GM21381 (cell line): ENCODE measurements at regions not wholly inside any gene's neighbourhood (a gene's known extent, or its start where the extent isn't known, plus 50 kb on each side); places are given as distances from the start of the nearest gene placed in this dataset.

Experiments
- ATAC-seq: cut with Tn5 transposase; IDR thresholded peaks from one replicate; pipeline ENCODE4 v1.9.1; 2021; ENCODE audit warnings: mild to moderate bottlenecking, moderate library complexity; ENCODE audit not compliant: unreplicated experiment

DNA sequence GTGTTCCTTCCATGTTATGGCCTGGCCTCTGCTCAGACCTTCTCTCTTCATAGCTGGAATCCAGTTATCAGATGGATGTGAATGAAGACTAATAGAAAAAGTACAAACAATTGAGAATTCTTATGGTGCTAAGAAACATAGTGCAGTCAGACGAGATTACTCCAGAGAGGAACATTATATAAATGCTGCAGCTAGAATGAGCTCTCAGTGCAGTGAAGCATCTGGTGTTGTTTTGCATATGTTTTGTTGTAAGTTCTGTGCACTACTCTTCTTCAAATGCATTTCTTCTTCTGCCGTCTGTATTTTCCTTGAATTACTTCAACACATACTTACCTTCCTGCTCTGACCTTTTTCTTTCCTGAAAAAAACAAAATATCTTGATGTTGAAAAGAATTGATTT is 602.4 kb upstream of the CDH18 start:
- no peak for ATAC-seq

DNA sequence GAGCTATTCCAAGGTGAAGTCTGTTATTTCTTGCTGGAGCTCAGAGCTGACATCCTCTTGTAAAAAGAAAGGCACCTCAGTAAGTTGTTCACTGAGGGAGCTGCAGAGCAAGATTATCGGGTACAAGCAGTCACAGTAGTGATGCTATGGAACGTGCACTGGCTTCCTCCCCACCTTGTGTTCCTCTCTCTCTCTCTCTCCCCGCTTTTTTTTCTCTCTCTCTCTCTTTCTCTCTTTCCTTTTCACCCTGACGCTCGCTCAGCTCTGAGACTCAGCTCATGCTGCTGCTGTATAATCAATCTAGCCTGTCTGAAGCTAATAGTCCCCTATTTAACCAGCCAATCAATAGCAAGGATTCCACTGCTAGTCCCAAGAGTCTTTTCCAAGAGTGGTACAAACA is 587.6 kb upstream of the CDH18 start:
- no peak for ATAC-seq

DNA sequence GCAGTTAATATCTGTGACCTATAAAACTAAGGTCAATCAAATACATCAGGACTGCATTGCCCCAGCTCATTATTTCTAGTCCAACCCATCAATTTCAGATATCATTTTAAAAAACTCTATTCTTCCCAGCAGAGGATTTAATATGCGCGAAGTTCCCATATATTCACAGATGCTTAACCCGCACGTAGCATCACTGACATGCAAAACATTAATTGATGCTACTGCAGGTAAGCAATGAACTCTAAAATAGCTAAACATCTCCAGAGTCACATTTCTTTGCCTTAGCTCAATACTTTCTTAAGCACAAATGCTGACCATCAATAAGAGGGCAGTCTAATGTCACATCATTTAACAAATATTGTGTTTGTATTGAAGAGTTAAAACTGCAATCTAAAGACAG is 586.6 kb upstream of the CDH18 start:
- ATAC-seq = no peak

DNA sequence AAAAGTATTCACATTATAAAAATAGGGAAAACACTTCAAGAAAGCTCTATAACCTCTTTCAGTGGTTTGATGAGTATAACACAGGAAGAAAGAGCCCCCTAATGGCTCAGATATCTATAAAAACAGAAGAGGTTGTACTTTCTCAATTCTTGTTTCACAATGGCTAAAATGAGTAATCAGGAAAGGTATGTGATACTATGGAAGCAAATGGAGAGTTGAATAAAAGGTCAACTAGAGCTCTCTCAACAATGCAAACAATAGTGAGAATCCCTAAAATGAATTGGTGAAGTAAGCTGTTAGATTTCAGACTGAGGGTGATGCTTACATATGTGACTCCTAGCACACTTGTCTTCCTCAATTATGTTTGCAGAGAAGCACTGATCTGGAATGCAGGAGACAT is 584.6 kb upstream of the CDH18 start:
- ATAC-seq = no peak

DNA sequence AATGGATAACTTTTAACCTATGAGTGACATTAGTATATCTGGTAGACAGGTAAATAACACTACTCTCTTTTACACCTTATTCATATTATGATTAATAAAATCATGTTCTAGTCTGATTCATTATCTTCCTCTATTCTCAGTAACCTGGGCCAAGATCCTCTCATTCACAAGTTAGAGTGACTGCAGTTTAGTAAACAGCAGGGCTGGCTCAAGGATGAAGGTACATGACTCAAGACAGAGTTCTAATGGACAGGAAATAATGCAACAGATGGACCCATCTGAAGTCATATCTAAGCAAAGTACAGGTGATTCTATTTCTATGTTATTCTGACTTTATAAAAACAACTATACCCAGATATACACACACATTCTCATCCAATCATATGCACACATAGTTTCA is 582.5 kb upstream of the CDH18 start:
- no peak for ATAC-seq

DNA sequence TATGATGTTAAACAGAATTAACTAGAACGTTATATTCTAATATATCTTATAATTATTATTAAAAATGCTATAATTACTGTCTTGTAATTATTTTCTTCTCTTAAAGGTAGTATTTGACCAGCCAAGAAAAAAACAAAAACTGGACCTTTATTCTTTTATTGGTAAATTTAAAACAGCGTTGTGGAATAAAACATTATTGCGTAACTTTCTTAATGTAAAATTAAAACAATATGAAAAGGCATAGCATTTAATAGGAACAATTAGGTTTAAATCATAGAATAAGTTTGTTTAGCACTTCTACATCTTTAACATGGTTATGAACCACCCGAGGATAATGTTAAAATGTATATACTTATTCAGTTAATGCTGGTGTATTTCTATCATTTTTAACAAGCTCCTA is 574.5 kb upstream of the CDH18 start:
- no peak for ATAC-seq

DNA sequence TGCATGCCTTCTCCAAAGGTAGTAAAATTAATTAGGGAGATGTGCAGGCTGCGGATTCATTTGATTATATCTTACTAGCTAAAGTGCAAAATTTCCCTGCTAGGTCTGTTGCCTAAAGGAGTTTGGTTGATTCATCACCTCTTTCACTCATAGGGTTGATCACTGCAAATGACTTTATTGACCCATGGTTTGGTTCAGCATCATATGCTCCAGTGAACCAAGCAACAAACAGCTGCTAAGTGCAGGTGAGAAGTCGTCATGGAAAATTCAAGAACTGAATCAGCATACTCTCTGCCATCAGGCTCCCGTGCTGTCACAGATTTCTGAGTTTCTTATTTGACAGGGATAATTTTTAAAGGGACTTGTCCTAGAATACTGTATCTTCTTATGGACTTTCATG is 571.8 kb upstream of the CDH18 start:
- ATAC-seq = no peak

DNA sequence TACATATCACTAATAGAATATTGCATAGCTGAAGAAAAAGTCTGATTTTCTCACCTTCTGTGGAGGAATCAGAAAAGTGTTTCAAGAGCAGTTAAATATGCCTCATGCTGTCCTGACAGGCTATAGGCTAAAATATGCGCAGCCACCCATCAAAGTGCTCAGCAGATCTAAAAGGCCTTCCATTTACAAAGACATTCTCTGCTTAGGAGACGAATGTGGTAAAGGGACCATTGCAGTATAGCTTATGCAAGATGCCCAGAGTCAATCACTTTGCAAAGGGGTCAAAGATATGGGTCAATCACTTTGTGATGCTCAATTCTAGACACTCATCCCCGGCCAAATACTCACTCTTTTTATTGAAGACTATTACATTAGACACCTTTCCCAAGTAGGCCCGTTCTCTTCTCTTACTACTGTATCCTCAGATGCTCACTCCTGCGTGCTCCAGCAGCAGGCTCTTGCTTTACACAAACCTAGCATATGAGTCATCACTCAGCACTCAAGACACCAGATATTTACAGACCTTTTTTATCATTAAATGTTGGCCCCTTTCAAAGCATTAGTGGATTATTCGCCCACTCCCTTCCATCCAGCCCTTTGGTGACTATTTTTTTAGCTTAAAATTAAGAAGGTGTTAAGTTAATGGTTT is 568.2 kb upstream of the CDH18 start:
- no peak for ATAC-seq

DNA sequence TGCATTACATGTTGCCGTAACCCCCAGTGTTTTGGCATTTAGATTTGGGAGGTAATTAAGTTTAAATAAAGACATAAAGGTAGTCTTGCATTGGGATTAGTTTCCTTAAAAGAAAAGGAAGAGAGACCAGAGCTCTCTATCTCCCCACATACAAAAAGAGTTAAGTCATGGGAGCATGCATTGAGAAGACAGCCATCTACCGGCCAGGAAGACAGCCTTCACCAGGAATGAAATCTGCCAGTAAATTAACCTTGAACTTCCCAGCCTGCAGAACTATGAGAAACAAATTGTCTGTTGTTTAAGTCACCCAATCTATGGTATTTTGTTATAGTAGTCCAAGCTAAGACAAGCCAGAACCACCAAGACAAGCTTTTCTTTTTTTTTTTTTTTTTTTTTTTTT is 567.0 kb upstream of the CDH18 start:
- ATAC-seq = no peak

DNA sequence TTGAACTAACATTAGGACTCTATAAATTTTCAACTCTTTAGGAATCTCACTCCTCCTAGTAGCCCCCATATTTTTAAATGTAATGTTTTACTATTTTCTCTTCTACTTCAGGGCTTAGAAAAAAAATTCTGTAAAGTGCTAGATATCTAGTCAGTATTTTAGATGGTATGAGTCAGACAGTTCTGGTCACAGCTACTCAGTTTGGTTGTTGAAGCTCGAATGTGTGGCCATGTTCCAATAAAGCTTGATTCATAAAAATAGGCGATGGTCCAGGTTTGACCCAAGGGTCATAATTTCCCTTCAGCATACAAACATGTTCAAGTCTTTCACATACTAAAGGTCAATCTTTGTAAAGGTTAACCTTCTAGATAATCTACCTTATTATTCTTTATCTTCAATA is 566.0 kb upstream of the CDH18 start:
- no peak for ATAC-seq

DNA sequence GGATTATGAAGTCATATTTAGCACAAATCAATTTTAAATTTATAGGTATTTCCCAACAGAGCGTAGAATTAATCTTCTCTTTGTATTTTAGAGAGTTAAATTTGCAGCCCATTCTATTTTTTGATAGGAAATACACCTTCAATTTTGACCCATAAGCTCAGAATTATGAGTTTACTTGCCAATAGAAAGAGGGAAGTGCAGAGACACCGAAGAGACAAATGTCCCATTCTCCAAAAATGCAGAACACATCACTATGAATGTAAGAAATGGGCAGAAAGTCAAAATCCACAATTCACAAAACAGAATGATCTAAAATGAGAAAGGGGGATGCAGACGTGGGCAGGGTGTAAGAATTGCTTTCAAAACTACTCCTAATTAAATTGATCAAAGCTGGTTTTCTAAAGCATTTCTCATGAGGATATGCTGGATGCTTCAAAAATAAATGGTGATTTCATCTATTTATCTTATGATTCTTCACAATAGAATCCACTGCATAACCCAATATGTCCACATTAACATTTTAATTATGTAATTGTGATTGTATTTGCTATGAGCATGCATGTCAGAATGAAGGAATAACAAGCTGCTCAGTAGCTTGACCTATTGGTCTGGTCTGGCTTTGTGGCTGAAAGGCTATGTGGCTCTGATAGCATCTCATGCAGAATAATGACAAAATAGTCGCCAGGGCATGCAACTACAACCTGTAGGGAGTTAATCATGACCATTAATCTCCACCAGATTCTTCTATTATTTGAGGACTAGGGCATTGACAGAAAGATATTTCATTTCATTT is 550.1 kb upstream of the CDH18 start:
- no peak for ATAC-seq

DNA sequence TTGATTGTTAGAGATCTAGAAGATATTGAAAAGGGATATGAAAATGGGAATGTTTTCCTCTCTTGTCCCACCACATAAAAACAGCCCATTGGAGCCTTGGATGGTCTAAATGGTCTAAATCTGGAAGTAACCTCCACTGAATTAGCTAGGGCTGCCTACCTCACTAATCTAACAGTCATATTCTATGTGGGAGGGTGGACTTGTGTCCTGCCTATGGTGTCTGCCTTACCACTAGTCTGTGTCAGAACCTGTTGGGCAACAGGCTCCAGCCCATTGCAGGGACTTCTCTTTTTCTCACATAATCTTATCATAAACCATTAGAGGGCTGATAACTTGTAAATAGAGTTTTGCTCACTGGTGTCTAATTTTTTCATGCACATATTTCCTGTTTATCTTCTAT is 548.8 kb upstream of the CDH18 start:
- ATAC-seq = no peak

DNA sequence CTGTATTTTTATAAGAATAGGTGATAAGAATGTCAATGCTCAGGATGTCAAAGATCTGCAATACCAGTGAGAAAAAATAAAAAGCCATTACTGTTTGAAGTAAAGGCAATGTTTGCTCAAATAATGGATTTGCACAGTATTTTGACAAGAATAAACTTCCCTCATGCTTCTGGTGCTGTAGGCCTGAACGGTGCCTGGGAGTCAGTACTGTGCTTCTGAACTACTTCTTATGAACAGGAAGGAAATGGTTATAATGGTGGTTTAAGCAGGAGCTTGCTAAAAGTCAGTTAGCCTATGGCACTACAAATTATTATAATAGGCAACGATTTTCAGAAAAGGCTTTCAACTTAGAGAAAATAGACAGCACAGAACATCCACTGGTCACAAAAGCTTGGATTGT is 548.3 kb upstream of the CDH18 start:
- no peak for ATAC-seq

DNA sequence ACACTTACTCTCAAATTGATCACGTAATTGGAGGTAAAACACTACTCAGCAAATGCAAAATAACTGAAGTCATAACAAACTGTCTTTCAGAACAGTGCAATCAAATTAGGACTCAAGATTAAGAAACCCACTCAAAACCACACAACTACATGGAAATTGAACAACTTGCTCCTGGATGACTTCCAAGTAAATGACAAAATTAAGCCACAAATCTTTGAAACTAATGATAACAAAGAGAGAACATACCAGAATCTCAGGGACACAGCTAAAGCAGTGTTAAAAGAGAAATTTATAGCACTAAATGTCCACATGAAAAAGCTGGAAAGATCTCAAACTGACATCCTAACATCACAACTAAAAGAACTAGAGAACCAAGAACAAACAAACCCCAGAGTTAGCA is 540.5 kb upstream of the CDH18 start:
- ATAC-seq = no peak

DNA sequence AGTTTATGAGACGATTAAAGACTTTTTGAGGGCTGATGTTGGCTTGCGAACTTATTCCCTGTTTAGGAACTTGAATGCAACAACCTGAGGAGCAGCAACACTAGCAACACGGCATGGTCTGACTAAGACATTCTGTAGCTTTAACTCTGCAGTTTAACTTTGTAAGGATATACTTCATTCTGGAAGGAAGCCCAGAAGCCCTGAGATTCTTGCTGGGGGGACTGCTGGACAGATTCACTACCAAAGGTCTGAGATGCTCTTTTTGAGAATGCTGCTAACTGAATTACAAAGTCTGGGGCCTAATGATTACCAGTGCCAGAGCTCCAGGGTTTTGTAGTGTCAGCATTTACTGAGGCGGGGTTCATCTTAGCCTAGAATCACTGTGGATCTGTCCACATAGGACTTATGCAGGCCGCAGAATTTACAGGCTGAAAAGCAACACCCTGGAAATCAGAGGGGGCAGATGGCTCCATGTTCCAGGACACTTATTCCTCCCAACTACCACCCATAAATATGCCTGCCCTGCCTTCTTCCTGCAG is 537.1 kb upstream of the CDH18 start:
- ATAC-seq = no peak

DNA sequence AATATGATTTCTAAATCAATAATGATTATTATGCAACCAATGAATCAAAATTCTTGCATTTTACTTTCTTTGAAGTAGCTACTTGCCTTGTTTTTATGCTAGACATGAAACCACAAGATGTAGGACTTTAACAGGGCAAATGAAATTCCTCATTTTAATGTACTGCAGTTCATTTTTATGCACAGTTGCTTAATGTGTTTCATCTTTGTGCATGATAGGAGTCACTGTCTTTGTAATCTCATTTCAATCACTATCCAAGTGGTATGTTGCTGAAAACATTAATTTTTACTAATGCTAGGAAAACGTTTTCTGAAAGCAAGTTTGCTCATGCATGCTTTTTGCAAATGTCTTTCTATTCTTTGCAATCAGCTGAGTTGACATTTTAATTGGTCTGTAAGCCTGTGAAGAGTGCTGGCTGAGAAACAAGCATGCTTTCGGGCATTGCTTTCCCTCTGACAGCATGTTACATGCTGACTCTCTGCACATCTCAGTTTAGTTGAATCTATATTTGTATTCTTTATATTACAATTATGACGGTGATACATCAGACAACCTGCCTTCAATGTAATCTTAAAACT is 535.0 kb upstream of the CDH18 start:
- no peak for ATAC-seq

DNA sequence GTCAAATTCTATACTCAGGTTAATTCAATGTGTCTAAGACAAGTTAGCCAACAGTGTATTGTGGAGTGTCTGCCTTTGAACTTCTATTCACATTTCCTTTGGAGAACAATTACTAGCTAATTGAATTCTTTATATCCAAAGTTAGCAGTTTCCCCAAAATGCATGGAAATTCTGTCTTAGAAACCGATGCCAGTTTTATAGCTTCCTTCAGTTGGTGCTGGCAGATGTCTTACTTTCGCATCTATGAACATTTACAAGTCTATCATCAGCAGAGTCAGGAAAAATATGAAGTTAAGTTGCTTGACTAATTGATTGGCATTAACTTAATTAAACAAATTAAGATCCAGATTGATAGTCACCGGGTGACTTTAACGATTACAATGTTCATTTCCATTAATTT is 527.6 kb upstream of the CDH18 start:
- ATAC-seq = no peak

DNA sequence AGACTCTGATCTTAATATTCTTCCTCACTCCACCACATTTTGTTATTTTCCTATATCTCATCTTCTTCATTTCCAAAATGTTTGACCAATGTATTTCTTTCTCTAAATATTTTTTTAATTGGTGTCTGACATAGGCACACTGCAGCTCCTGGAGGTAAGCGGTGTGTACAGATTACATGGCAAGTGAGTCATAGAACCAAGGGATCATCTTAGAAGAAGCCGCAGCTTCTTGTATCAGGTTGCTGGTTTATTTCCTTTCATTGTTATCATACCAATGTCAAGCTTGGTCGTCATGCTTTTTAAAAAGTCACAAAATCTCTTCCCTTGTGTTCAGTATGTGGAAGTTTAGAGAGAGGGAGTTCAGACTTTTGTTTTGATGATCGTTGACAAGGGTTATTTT is 526.1 kb upstream of the CDH18 start:
- ATAC-seq = no peak

DNA sequence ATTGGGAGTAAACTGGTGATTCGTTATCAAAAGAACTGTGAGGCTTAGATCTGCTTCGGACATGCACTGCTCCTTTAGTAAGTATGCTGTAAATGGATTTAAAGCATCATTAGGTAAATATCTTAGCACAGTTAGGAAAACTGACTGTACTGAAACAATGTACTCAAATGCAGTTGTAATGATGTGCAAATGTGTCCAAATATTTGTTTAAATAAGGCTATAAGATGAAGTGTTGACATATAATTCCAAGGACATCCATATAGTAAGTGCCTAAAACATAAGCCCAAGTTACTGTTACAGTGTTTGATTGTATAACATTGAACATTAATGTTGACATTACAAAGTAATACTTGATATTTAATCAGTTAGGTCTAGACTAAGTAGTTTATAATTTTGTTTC is 512.5 kb upstream of the CDH18 start:
- no peak for ATAC-seq

DNA sequence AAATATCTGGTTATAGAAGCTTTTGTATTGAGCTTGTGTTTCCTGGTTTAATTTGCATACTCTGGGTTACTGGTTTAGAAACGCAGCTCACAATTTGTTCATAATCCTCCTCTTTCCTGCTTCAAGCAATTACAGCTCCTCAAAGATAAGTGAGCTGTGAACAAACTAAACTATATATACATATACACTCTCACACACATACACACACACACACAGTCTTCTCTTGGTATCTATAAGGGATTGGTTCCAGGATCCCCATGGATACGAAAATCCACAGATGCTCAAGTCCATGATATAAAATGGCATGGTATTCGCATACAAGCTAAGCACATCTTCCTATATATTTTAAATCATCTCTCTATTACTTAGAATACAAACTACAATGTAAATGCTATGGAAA is 510.9 kb upstream of the CDH18 start:
- ATAC-seq = no peak

DNA sequence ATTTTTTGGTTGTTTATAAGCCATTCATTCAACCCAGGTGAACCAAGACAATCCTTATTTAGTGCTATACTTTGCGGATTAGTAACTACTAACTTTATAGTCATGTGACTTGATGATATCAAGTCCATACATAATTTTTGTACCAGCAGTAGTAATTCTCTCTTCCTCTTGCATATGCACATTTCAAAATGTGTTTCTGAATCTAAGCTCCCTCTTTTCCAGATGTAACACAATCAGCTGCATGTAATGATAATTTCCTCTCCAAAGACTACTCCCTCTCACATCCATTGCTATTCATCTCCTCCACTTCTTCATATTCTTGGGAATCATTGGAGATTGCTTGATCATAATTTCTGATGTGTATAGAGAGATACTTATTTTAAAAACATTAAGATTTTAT is 510.1 kb upstream of the CDH18 start:
- ATAC-seq = no peak

DNA sequence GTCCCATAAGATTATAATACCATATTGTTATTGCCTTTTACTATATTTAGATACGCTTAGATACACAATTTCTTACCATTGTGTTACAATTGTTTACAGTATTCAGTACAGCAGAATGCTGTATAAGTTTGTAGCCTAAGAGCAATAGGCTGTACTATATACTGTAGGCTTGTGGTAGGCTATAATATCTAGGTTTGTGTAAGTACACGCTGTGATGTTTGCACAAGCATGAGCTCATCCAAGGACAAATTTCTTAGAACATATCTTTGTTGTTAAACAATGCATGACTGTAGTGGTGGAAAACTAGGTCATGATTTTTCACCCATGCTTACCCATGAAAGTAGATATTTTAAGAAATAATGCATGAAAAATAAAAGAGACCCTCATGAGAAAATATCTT is 509.4 kb upstream of the CDH18 start:
- ATAC-seq = no peak
